ENCODE measurements at regions not wholly inside any gene's neighbourhood (a gene's known extent, or its start where the extent isn't known, plus 50 kb on each side); places are given as distances from the start of the nearest gene placed in this dataset.

GRCh38 chr6:47944846-47945245, 163.0 kb downstream of the OPN5 start:
- Histone ChIP-seq H3K4me1 (ENCODE audit: insufficient read depth) (no peaks in the 10 kb centered on the region), H3K79me2 (replicated peaks; ENCODE audit: insufficient read depth) (no peaks in the 10 kb centered on the region), H3K27me3 (ENCODE audit: insufficient read depth) (no peaks in the 10 kb centered on the region), H4K20me1 (replicated peaks; ENCODE audit: insufficient read depth) (no peaks in the 10 kb centered on the region), H3K4me3 (no peak overlapping the region), H3K36me3 (ENCODE audit: insufficient read depth) (no peaks in the 10 kb centered on the region), H3K4me2 (no peak overlapping the region), H3K9me2 (ENCODE audit: insufficient read depth) (no peaks in the 10 kb centered on the region), H3K27ac (ENCODE audit: low read depth) (no peak overlapping the region), H3F3A (replicated peaks; ENCODE audit: low read depth) (no peaks in the 10 kb centered on the region), H2AFZ (no peak overlapping the region)
- no peaks in the 10 kb centered on the region for H3K27me3 Mint-ChIP-seq (ENCODE audit: insufficient read depth, low read depth, poor library complexity)
- DNase-seq (ENCODE audit: low spot score) (no peak), ATAC-seq (no peak)
- H3K36me3 Mint-ChIP-seq (ENCODE audit: low read depth) = no peaks in the 10 kb centered on the region
- no peak overlapping the region for H3K4me3 Mint-ChIP-seq
- no peak overlapping the region for H3K27ac Mint-ChIP-seq
- TF ChIP-seq ZNF331 (CRISPR knock-in tag; IDR thresholded peaks at IDR 0.05; ENCODE audit: low read depth) (no peak), CTCF (conservative IDR thresholded peaks at IDR 0.05; ENCODE audit: low read depth in 2 of 2) (no peak), REST (IDR thresholded peaks at IDR 0.05; ENCODE audit: unreplicated experiment) (no peak), ETS1 (IDR thresholded peaks at IDR 0.05) (no peak), NANOG (IDR thresholded peaks at IDR 0.05; ENCODE audit: borderline replicate concordance) (no peak), ZNF462 (CRISPR knock-in tag; IDR thresholded peaks at IDR 0.05) (no peak), EZH2phosphoT487 (IDR thresholded peaks at IDR 0.05; ENCODE audit: unreplicated experiment) (no peak), POLR2AphosphoS5 (IDR thresholded peaks at IDR 0.05; ENCODE audit: low read depth) (no peak), JUNB (IDR thresholded peaks at IDR 0.05; ENCODE audit: unreplicated experiment) (no peak), ZNF114 (CRISPR knock-in tag; IDR thresholded peaks at IDR 0.05) (no peak), CREB1 (CRISPR knock-in tag; IDR thresholded peaks at IDR 0.05; ENCODE audit: low read depth) (no peak), EZH2 (IDR thresholded peaks at IDR 0.05; ENCODE audit: low read depth, unreplicated experiment) (no peak), STAT1 (IDR thresholded peaks at IDR 0.05; ENCODE audit: unreplicated experiment) (no peak)
- H3K4me1 Mint-ChIP-seq = no peaks in the 10 kb centered on the region
- H3K9me3 Mint-ChIP-seq = no peaks in the 10 kb centered on the region

Measured in GM23338 (cell line).